ENCODE measurements at regions not wholly inside any gene's neighbourhood (a gene's known extent, or its start where the extent isn't known, plus 50 kb on each side); places are given as distances from the start of the nearest gene placed in this dataset.

DNA sequence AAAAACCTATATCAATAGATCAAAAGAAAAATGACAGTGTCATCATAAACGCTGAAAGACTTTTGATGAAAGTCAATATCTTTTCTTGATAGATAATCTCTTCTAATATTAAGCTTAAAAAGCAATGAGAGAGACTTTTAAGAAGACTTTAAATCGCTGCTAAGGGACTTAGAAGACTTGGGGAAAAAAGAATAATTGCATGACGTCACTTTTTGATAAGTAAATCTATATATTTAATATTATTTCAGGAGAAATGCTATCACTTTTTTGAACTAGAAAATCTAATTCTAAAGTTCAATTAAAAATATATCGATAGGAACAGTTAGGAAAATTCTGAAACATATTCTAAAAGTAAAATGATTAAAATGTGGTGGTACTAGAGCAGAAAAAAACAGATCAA, 78.7 kb upstream of the TSHZ2 start:
- TF ChIP-seq, protein P1, sequence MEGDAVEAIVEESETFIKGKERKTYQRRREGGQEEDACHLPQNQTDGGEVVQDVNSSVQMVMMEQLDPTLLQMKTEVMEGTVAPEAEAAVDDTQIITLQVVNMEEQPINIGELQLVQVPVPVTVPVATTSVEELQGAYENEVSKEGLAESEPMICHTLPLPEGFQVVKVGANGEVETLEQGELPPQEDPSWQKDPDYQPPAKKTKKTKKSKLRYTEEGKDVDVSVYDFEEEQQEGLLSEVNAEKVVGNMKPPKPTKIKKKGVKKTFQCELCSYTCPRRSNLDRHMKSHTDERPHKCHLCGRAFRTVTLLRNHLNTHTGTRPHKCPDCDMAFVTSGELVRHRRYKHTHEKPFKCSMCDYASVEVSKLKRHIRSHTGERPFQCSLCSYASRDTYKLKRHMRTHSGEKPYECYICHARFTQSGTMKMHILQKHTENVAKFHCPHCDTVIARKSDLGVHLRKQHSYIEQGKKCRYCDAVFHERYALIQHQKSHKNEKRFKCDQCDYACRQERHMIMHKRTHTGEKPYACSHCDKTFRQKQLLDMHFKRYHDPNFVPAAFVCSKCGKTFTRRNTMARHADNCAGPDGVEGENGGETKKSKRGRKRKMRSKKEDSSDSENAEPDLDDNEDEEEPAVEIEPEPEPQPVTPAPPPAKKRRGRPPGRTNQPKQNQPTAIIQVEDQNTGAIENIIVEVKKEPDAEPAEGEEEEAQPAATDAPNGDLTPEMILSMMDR (conservative IDR thresholded peaks at IDR 0.05; ENCODE audit: low read depth, low read length), result no peak
- no peak for TF ChIP-seq EZH2 (IDR thresholded peaks at IDR 0.05; ENCODE audit: borderline replicate concordance, low read depth, low read length, poor library complexity, severe bottlenecking)
